RKO (cell line): ENCODE measurements at regions not wholly inside any gene's neighbourhood (a gene's known extent, or its start where the extent isn't known, plus 50 kb on each side); places are given as distances from the start of the nearest gene placed in this dataset.
A peak's percentile ranks its signal among the peaks of the same experiment; 100 is the strongest.
"Not testable (repeated sequence)": the region's sequence is repeated elsewhere in the genome, so short reads cannot be mapped to it uniquely, and the experiment has no call there.

Experiments
- DNase-seq: peaks from one replicate; pipeline ENCODE4 v3.0.0-alpha.2; 2016; ENCODE audit warnings: low spot score

GRCh38 chr3:94607778-94608177 lies 544.9 kb downstream of the NSUN3 start:
- DNase-seq, result no peak

GRCh38 chr3:94609908-94610307 lies 547.0 kb downstream of the NSUN3 start:
- no peak for DNase-seq

GRCh38 chr3:94611596-94611995 lies 548.7 kb downstream of the NSUN3 start:
- DNase-seq, result no peak

GRCh38 chr3:94612631-94613030 lies 549.8 kb downstream of the NSUN3 start:
- no peak for DNase-seq

- no peak for DNase-seq
Observed at GRCh38 chr3:94614192-94614591, 551.3 kb downstream of the NSUN3 start.

GRCh38 chr3:94615275-94616065 lies 552.6 kb downstream of the NSUN3 start:
- DNase-seq, result peak; percentile 41

GRCh38 chr3:94616833-94617232 lies 554.0 kb downstream of the NSUN3 start:
- DNase-seq, result peak; percentile 5

- DNase-seq, result no peak
Observed at GRCh38 chr3:94617312-94617711, 554.5 kb downstream of the NSUN3 start.

- DNase-seq, result no peak
Observed at GRCh38 chr3:94619643-94620042, 556.8 kb downstream of the NSUN3 start.

- DNase-seq, result no peak
Observed at GRCh38 chr3:94626573-94626972, 563.7 kb downstream of the NSUN3 start.

GRCh38 chr3:94627689-94628088 lies 564.8 kb downstream of the NSUN3 start:
- DNase-seq, result no peak

GRCh38 chr3:94643400-94643799 lies 580.5 kb downstream of the NSUN3 start:
- DNase-seq, result no peak

GRCh38 chr3:94645790-94646189 lies 582.9 kb downstream of the NSUN3 start:
- DNase-seq, result no peak

- DNase-seq, result no peak
Observed at GRCh38 chr3:94647131-94647530, 584.3 kb downstream of the NSUN3 start.

GRCh38 chr3:94648270-94649180 lies 585.7 kb downstream of the NSUN3 start:
- not testable (repeated sequence) for DNase-seq

- no peak for DNase-seq
Observed at GRCh38 chr3:94654096-94654495, 591.2 kb downstream of the NSUN3 start.

- no peak for DNase-seq
Observed at GRCh38 chr3:94665922-94666321, 603.1 kb downstream of the NSUN3 start.

- DNase-seq, result peak; percentile 4
Observed at GRCh38 chr3:94671078-94671477, 608.2 kb downstream of the NSUN3 start.

- no peak for DNase-seq
Observed at GRCh38 chr3:94673876-94674275, 611.0 kb downstream of the NSUN3 start.

- no peak for DNase-seq
Observed at GRCh38 chr3:94686208-94686607, 623.3 kb downstream of the NSUN3 start.

- no peak for DNase-seq
Observed at GRCh38 chr3:94693997-94694640, 631.3 kb downstream of the NSUN3 start.

GRCh38 chr3:94694894-94695293 lies 632.0 kb downstream of the NSUN3 start:
- no peak for DNase-seq

- DNase-seq, result peak; percentile 30
Observed at GRCh38 chr3:94704467-94704866, 641.6 kb downstream of the NSUN3 start.
